ENCODE measurements at regions not wholly inside any gene's neighbourhood (a gene's known extent, or its start where the extent isn't known, plus 50 kb on each side); places are given as distances from the start of the nearest gene placed in this dataset.

- TF ChIP-seq SREBF2 (IDR thresholded peaks at IDR 0.05; ENCODE audit: low read length) (no peak), IKZF2 (IDR thresholded peaks at IDR 0.05) (no peak), BRCA1 (IDR thresholded peaks at IDR 0.05; ENCODE audit: low read depth, low read length) (no peak), KDM1A (IDR thresholded peaks at IDR 0.05; ENCODE audit: borderline replicate concordance) (no peak), ELK1 (IDR thresholded peaks at IDR 0.05; ENCODE audit: low read depth, low read length) (no peak), CREM (IDR thresholded peaks at IDR 0.05; ENCODE audit: low read depth) (no peak), PAX5 (IDR thresholded peaks at IDR 0.05; ENCODE audit: borderline replicate concordance, low read depth, low read length) (no peak), MEF2B (IDR thresholded peaks at IDR 0.05; ENCODE audit: partially characterized antibody, poor library complexity, severe bottlenecking) (no peak), ZZZ3 (IDR thresholded peaks at IDR 0.05; ENCODE audit: control insufficient read depth, insufficient read length, low read depth) (no peak), CBFB (IDR thresholded peaks at IDR 0.05; ENCODE audit: low read depth) (no peak), DPF2 (IDR thresholded peaks at IDR 0.05) (no peak)
Measured at GRCh38 chr3:74465715-74466410, 148.6 kb downstream of the CNTN3 start (continued).

GRCh38 chr3:74463515-74463914 is 150.9 kb downstream of the CNTN3 start:
- TF ChIP-seq ZZZ3 (IDR thresholded peaks at IDR 0.05; ENCODE audit: control insufficient read depth, insufficient read length, low read depth) = no peak
- Histone ChIP-seq H3K4me3 (no peak overlapping the region), H3K9ac (ENCODE audit: control insufficient read depth, insufficient read depth, low read length) (no peak overlapping the region), H3K36me3 (ENCODE audit: control insufficient read depth in 2 of 2, insufficient read depth in 2 of 2, low read length in 1 of 2) (no peaks in the 10 kb centered on the region), H3K9me3 (replicated peaks; ENCODE audit: control insufficient read depth, insufficient read depth, low read length) (no peaks in the 10 kb centered on the region), H2AFZ (ENCODE audit: control insufficient read depth, low read depth, low read length) (no peak overlapping the region), H3K4me2 (ENCODE audit: control insufficient read depth, insufficient read depth) (no peak overlapping the region), H3K4me1 (ENCODE audit: control insufficient read depth, insufficient read depth, low read length) (no peaks in the 10 kb centered on the region), H4K20me1 (ENCODE audit: control insufficient read depth, insufficient read depth) (no peaks in the 10 kb centered on the region), H3K27me3 (replicated peaks in 1 of 2; ENCODE audit: control insufficient read depth in 2 of 2, insufficient read depth in 2 of 2, low read length in 1 of 2) (no peaks in the 10 kb centered on the region), H3K27ac (ENCODE audit: control insufficient read depth, insufficient read depth) (no peak overlapping the region), H3K79me2 (ENCODE audit: control insufficient read depth, insufficient read depth, low read length) (no peaks in the 10 kb centered on the region)
- DNase-seq (ENCODE audit: low read depth, low spot score) (no peak), FAIRE-seq (no peak), ATAC-seq (no peak)
- WGBS (ENCODE audit: insufficient coverage, insufficient replicate concordance, low lambda C conversion rate, missing lambda C conversion rate) = 55% methylated on average over 4 of the region's 4 CpGs
- SMC1A ChIA-PET (ENCODE audit: uncharacterized antibody, unreplicated experiment) = no interaction called here
- CTCF ChIA-PET = no interaction called here
- BruUV-seq (replicated peaks) = no TSS peak
- RAD21 ChIA-PET (ENCODE audit: unreplicated experiment) = no interaction called here
- POLR2A ChIA-PET = no interaction called here
- in situ Hi-C loops (cut with MboI) = no loop called here
- intact Hi-C loops (cut with micrococcal nuclease; ENCODE audit: unreplicated experiment) = no loop called here

Data from GM12878 (cell line).